ENCODE measurements at regions not wholly inside any gene's neighbourhood (a gene's known extent, or its start where the extent isn't known, plus 50 kb on each side); places are given as distances from the start of the nearest gene placed in this dataset.

GRCh38 chr4:148780426-148781005 lies 338.3 kb upstream of the NR3C2 start:
- Histone ChIP-seq H3K27me3 (ENCODE audit: control insufficient read depth in 1 of 2, insufficient read depth in 2 of 2, low read length in 2 of 2) (no peaks in the 10 kb centered on the region), H3K27ac (ENCODE audit: low read depth in 2 of 2, low read length in 1 of 2) (no peak overlapping the region), H3K4me3 (ENCODE audit: low read depth in 1 of 2, low read length in 2 of 2) (no peak overlapping the region), H3K36me3 (ENCODE audit: control insufficient read depth in 2 of 2, insufficient read depth in 2 of 2, low read length in 1 of 2) (no peaks in the 10 kb centered on the region), H3K9me3 (ENCODE audit: control insufficient read depth in 2 of 2, insufficient read depth in 1 of 2, low read depth in 1 of 2, low read length in 1 of 2) (no peaks in the 10 kb centered on the region), H3K4me1 (ENCODE audit: control insufficient read depth in 2 of 2, insufficient read depth in 2 of 2, low read length in 1 of 2) (no peaks in the 10 kb centered on the region)
- WGBS, 2 donors, result 87 to 89% methylated on average over 3 of the region's 3 CpGs

DNA sequence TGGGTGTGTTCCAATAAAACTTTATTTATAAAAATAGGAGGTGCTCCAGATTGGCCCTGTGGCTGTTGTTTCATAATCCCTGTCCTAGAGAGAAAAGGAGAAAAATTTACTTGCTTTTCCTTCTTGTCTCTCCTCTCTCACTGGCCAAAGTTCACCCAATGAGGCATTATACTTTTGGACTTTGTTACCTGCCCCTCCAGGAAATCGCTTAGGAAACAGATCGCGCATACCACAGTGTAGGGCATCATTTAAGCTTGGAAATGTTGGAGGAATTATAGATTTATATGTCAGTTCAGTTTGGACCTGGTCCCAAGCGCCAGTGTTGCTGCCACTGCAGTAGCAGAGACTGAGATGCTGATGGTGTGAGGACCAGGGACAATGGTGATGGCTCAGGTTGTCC lies 337.6 kb upstream of the NR3C2 start:
- Histone ChIP-seq H3K4me1 (ENCODE audit: control insufficient read depth in 2 of 2, insufficient read depth in 2 of 2, low read length in 1 of 2) (no peaks in the 10 kb centered on the region), H3K9me3 (ENCODE audit: control insufficient read depth in 2 of 2, insufficient read depth in 1 of 2, low read depth in 1 of 2, low read length in 1 of 2) (no peaks in the 10 kb centered on the region), H3K36me3 (ENCODE audit: control insufficient read depth in 2 of 2, insufficient read depth in 2 of 2, low read length in 1 of 2) (no peaks in the 10 kb centered on the region), H3K27ac (ENCODE audit: low read depth in 2 of 2, low read length in 1 of 2) (no peak overlapping the region), H3K27me3 (ENCODE audit: control insufficient read depth in 1 of 2, insufficient read depth in 2 of 2, low read length in 2 of 2) (no peaks in the 10 kb centered on the region), H3K4me3 (ENCODE audit: low read depth in 1 of 2, low read length in 2 of 2) (no peak overlapping the region)
- WGBS, 2 donors, result 88 to 94% methylated on average over 4 of the region's 4 CpGs

- WGBS, 2 donors, result 81 to 84% methylated on average over 5 of the region's 5 CpGs
Observed at GRCh38 chr4:148778980-148779675, 336.9 kb upstream of the NR3C2 start.

GRCh38 chr4:148776941-148777340 lies 334.7 kb upstream of the NR3C2 start:
- Histone ChIP-seq H3K27me3 (ENCODE audit: control insufficient read depth in 1 of 2, insufficient read depth in 2 of 2, low read length in 2 of 2) (no peaks in the 10 kb centered on the region), H3K4me3 (ENCODE audit: low read depth in 1 of 2, low read length in 2 of 2) (no peak overlapping the region), H3K36me3 (ENCODE audit: control insufficient read depth in 2 of 2, insufficient read depth in 2 of 2, low read length in 1 of 2) (no peaks in the 10 kb centered on the region), H3K9me3 (ENCODE audit: control insufficient read depth in 2 of 2, insufficient read depth in 1 of 2, low read depth in 1 of 2, low read length in 1 of 2) (no peaks in the 10 kb centered on the region), H3K4me1 (ENCODE audit: control insufficient read depth in 2 of 2, insufficient read depth in 2 of 2, low read length in 1 of 2) (no peaks in the 10 kb centered on the region), H3K27ac (ENCODE audit: low read depth in 2 of 2, low read length in 1 of 2) (no peak overlapping the region)
- 38 to 57% methylated on average over 3 of the region's 3 CpGs for WGBS, 2 donors

More at GRCh38 chr4:148778980-148779675, 336.9 kb upstream of the NR3C2 start:
- Histone ChIP-seq H3K36me3 (ENCODE audit: control insufficient read depth in 2 of 2, insufficient read depth in 2 of 2, low read length in 1 of 2) (no peaks in the 10 kb centered on the region), H3K27me3 (ENCODE audit: control insufficient read depth in 1 of 2, insufficient read depth in 2 of 2, low read length in 2 of 2) (no peaks in the 10 kb centered on the region), H3K4me3 (ENCODE audit: low read depth in 1 of 2, low read length in 2 of 2) (no peak overlapping the region), H3K4me1 (ENCODE audit: control insufficient read depth in 2 of 2, insufficient read depth in 2 of 2, low read length in 1 of 2) (no peaks in the 10 kb centered on the region), H3K9me3 (ENCODE audit: control insufficient read depth in 2 of 2, insufficient read depth in 1 of 2, low read depth in 1 of 2, low read length in 1 of 2) (no peaks in the 10 kb centered on the region), H3K27ac (ENCODE audit: low read depth in 2 of 2, low read length in 1 of 2) (no peak overlapping the region)

GRCh38 chr4:148774134-148774533 lies 331.9 kb upstream of the NR3C2 start:
- Histone ChIP-seq H3K27me3 (ENCODE audit: control insufficient read depth in 1 of 2, insufficient read depth in 2 of 2, low read length in 2 of 2) (no peaks in the 10 kb centered on the region), H3K36me3 (ENCODE audit: control insufficient read depth in 2 of 2, insufficient read depth in 2 of 2, low read length in 1 of 2) (no peaks in the 10 kb centered on the region), H3K9me3 (ENCODE audit: control insufficient read depth in 2 of 2, insufficient read depth in 1 of 2, low read depth in 1 of 2, low read length in 1 of 2) (no peaks in the 10 kb centered on the region), H3K4me3 (ENCODE audit: low read depth in 1 of 2, low read length in 2 of 2) (no peak overlapping the region), H3K27ac (ENCODE audit: low read depth in 2 of 2, low read length in 1 of 2) (no peak overlapping the region), H3K4me1 (ENCODE audit: control insufficient read depth in 2 of 2, insufficient read depth in 2 of 2, low read length in 1 of 2) (no peaks in the 10 kb centered on the region)
- 90 to 93% methylated on average over 3 of the region's 3 CpGs for WGBS, 2 donors

DNA sequence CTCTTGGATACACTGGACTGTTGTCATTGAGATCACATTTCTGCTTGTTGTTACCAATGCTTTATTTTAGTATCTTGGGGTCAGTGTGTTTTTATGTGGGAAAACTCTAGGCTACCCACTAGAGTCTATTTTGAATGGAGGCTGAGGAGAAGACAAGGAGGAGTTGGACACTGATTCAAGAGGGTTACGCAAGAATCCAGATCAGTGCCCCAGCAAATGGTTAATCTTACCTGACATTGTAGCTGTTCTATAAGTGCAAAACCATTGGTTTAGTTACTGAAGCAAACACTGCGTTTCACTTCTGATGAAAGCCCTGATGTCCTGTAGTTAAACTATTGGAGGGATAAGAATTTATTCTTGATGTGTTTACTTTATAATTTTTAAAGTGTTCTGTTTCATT lies 331.1 kb upstream of the NR3C2 start:
- H3K36me3 ChIP-seq (ENCODE audit: control insufficient read depth in 2 of 2, insufficient read depth in 2 of 2, low read length in 1 of 2), result no peaks in the 10 kb centered on the region
- no peaks in the 10 kb centered on the region for H3K9me3 ChIP-seq (ENCODE audit: control insufficient read depth in 2 of 2, insufficient read depth in 1 of 2, low read depth in 1 of 2, low read length in 1 of 2)
- no peak overlapping the region for H3K4me3 ChIP-seq (ENCODE audit: low read depth in 1 of 2, low read length in 2 of 2)
- WGBS, 2 donors, result 79 to 88% methylated on average over 2 of the region's 2 CpGs
- H3K27me3 ChIP-seq (ENCODE audit: control insufficient read depth in 1 of 2, insufficient read depth in 2 of 2, low read length in 2 of 2), result no peaks in the 10 kb centered on the region
- H3K4me1 ChIP-seq (ENCODE audit: control insufficient read depth in 2 of 2, insufficient read depth in 2 of 2, low read length in 1 of 2), result no peaks in the 10 kb centered on the region
- no peak overlapping the region for H3K27ac ChIP-seq (ENCODE audit: low read depth in 2 of 2, low read length in 1 of 2)

DNA sequence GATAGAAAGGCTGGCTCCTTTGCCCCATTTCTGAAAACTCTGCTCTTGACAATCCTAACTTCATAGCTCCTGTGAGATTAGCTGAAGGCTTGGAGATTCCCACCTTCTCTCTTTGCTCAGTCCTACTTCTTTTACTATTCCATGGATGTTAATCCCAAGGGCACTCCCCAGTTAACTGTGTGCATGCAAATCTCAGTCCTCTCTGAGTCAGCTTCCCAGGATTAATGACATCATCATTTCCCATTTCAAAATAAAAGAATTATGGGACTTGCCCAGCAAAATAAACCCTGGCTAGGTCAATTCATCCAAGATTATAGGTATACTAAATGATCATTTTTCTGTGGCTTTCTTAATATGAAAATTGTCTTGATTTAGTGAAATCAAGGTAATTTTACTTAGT lies 328.6 kb upstream of the NR3C2 start:
- H3K27ac ChIP-seq (ENCODE audit: low read depth in 2 of 2, low read length in 1 of 2), result no peak overlapping the region
- H3K9me3 ChIP-seq (ENCODE audit: control insufficient read depth in 2 of 2, insufficient read depth in 1 of 2, low read depth in 1 of 2, low read length in 1 of 2), result no peaks in the 10 kb centered on the region
- H3K4me3 ChIP-seq (ENCODE audit: low read depth in 1 of 2, low read length in 2 of 2), result no peak overlapping the region
- no peaks in the 10 kb centered on the region for H3K4me1 ChIP-seq (ENCODE audit: control insufficient read depth in 2 of 2, insufficient read depth in 2 of 2, low read length in 1 of 2)
- H3K36me3 ChIP-seq (ENCODE audit: control insufficient read depth in 2 of 2, insufficient read depth in 2 of 2, low read length in 1 of 2), result no peaks in the 10 kb centered on the region
- no peaks in the 10 kb centered on the region for H3K27me3 ChIP-seq (ENCODE audit: control insufficient read depth in 1 of 2, insufficient read depth in 2 of 2, low read length in 2 of 2)

DNA sequence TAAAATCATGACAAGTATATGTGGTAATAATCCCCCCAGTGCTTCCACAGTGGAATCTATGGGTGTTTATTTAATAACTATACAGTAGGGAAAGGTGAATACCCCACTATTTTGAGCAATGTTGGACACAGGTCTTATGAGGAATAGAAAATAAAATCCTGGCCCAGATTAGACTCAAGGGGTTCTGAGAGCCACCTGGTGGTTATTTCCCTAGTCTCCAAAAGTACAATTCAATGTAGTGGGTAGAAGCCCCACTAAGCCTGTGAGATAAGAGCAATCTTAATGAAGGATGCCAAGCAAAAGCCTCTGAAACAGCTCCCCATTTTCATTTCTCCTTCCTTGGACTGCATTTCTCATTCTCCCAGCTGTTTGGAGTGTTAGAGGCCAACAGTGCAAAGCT lies 328.2 kb upstream of the NR3C2 start:
- Histone ChIP-seq H3K36me3 (ENCODE audit: control insufficient read depth in 2 of 2, insufficient read depth in 2 of 2, low read length in 1 of 2) (no peaks in the 10 kb centered on the region), H3K9me3 (ENCODE audit: control insufficient read depth in 2 of 2, insufficient read depth in 1 of 2, low read depth in 1 of 2, low read length in 1 of 2) (no peaks in the 10 kb centered on the region), H3K4me3 (ENCODE audit: low read depth in 1 of 2, low read length in 2 of 2) (no peak overlapping the region), H3K27ac (ENCODE audit: low read depth in 2 of 2, low read length in 1 of 2) (no peak overlapping the region), H3K27me3 (ENCODE audit: control insufficient read depth in 1 of 2, insufficient read depth in 2 of 2, low read length in 2 of 2) (no peaks in the 10 kb centered on the region), H3K4me1 (ENCODE audit: control insufficient read depth in 2 of 2, insufficient read depth in 2 of 2, low read length in 1 of 2) (no peaks in the 10 kb centered on the region)

DNA sequence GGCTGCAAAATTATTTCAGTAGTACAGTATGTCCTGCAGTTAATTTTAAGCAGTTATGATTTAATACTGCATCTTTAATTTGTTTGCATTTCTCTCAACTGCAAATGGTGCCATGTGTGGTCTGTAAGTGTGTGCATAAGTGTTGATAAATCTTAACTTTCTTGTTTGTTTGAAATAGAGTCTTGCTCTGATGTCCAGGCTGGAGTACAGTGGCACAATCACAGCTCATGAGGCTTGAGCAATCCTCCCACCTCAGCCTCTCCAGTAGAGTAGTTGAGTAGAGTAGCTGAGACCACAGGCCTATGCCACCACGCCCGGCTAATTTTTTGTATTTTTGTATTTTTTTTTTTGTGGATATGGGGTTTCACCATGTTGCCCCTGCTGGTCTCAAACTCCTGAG lies 322.5 kb upstream of the NR3C2 start:
- H3K36me3 ChIP-seq (ENCODE audit: control insufficient read depth in 2 of 2, insufficient read depth in 2 of 2, low read length in 1 of 2), result no peaks in the 10 kb centered on the region
- 77 to 87% methylated on average over 2 of the region's 2 CpGs for WGBS, 2 donors
- H3K27ac ChIP-seq (ENCODE audit: low read depth in 2 of 2, low read length in 1 of 2), result no peak overlapping the region
- H3K9me3 ChIP-seq (ENCODE audit: control insufficient read depth in 2 of 2, insufficient read depth in 1 of 2, low read depth in 1 of 2, low read length in 1 of 2), result no peaks in the 10 kb centered on the region
- no peak overlapping the region for H3K4me3 ChIP-seq (ENCODE audit: low read depth in 1 of 2, low read length in 2 of 2)
- no peaks in the 10 kb centered on the region for H3K4me1 ChIP-seq (ENCODE audit: control insufficient read depth in 2 of 2, insufficient read depth in 2 of 2, low read length in 1 of 2)
- H3K27me3 ChIP-seq (ENCODE audit: control insufficient read depth in 1 of 2, insufficient read depth in 2 of 2, low read length in 2 of 2), result no peaks in the 10 kb centered on the region

DNA sequence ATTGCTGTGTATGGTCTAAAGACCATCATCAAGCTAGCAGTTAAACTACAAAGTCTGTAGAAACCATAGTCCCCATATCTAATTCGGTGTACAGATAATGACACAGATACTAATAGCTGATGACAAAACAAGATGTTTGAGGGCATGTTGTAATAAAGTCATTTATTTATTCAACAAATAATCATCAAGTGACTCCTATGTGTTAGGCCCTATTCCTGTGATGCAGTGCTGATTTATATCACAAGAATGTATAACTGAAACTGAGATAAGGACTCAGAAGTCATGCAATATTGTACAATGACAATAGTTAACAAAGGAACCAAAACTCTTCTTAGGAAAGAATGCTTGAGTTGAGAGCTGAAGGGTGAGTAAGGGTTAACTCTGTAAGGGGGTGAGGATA lies 315.0 kb upstream of the NR3C2 start:
- H3K36me3 ChIP-seq (ENCODE audit: control insufficient read depth in 2 of 2, insufficient read depth in 2 of 2, low read length in 1 of 2), result no peaks in the 10 kb centered on the region
- H3K27me3 ChIP-seq (ENCODE audit: control insufficient read depth in 1 of 2, insufficient read depth in 2 of 2, low read length in 2 of 2), result no peaks in the 10 kb centered on the region
- no peaks in the 10 kb centered on the region for H3K9me3 ChIP-seq (ENCODE audit: control insufficient read depth in 2 of 2, insufficient read depth in 1 of 2, low read depth in 1 of 2, low read length in 1 of 2)
- H3K4me3 ChIP-seq (ENCODE audit: low read depth in 1 of 2, low read length in 2 of 2), result no peak overlapping the region
- WGBS, 2 donors, result 89 to 91% methylated on average over 1 of the region's 1 CpG
- no peak overlapping the region for H3K27ac ChIP-seq (ENCODE audit: low read depth in 2 of 2, low read length in 1 of 2)
- H3K4me1 ChIP-seq (ENCODE audit: control insufficient read depth in 2 of 2, insufficient read depth in 2 of 2, low read length in 1 of 2), result no peaks in the 10 kb centered on the region
